ENCODE measurements at regions not wholly inside any gene's neighbourhood (a gene's known extent, or its start where the extent isn't known, plus 50 kb on each side); places are given as distances from the start of the nearest gene placed in this dataset.
A peak's percentile ranks its signal among the peaks of the same experiment; 100 is the strongest.
"Not testable (repeated sequence)": the region's sequence is repeated elsewhere in the genome, so short reads cannot be mapped to it uniquely, and the experiment has no call there.

- TF ChIP-seq POLR2AphosphoS5 (IDR thresholded peaks at IDR 0.05; ENCODE audit: insufficient read depth in 1 of 2, low read depth in 1 of 2): peak in 1 of 2 donors; percentile 20
- not testable (repeated sequence) for TF ChIP-seq CTCF (IDR thresholded peaks at IDR 0.05)
Observed at GRCh38 chr1:146369940-146370339, 141.1 kb upstream of the NOTCH2NLA start.

Data from vagina (tissue), 2 donors.